ENCODE measurements at regions not wholly inside any gene's neighbourhood (a gene's known extent, or its start where the extent isn't known, plus 50 kb on each side); places are given as distances from the start of the nearest gene placed in this dataset.
"Not testable (repeated sequence)": the region's sequence is repeated elsewhere in the genome, so short reads cannot be mapped to it uniquely, and the experiment has no call there.

DNA sequence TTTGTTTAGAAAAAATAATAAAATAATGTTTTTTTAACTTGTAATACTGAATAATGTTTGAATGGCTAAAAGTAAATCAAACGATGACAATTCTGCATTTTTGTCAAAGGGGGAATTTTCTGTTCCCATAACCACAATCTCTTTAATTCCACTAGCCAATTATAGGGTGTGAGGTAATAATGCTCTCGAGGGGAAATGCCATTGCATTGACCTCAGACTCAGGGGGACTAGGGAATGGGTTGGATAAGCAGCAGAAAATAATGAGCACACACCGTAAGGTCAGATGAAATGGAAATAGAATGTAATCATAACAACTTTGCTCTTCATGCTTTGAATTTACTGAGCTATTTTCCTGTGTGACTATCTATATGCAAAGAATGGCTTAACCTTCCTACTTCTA is 584.7 kb downstream of the RFPL4B start:
- in situ Hi-C loops (cut with HindIII; ENCODE audit: low sequenced_read_pairs), result no loop called here
- H3K4me3 ChIP-seq (ENCODE audit: low read depth, low read length), result no peak overlapping the region
- DNase-seq (ENCODE audit: low read depth), result no peak
- no peak for TF ChIP-seq CTCF (IDR thresholded peaks at IDR 0.05; ENCODE audit: low read depth, low read length, missing control alignments)

GRCh38 chr6:112933947-112934346 is 586.8 kb downstream of the RFPL4B start:
- DNase-seq (ENCODE audit: low read depth), result no peak
- no peak for TF ChIP-seq CTCF (IDR thresholded peaks at IDR 0.05; ENCODE audit: low read depth, low read length, missing control alignments)
- H3K4me3 ChIP-seq (ENCODE audit: low read depth, low read length), result no peak overlapping the region
- in situ Hi-C loops (cut with HindIII; ENCODE audit: low sequenced_read_pairs), result no loop called here

- in situ Hi-C loops (cut with HindIII; ENCODE audit: low sequenced_read_pairs), result no loop called here
- no peak overlapping the region for H3K4me3 ChIP-seq (ENCODE audit: low read depth, low read length)
- TF ChIP-seq CTCF (IDR thresholded peaks at IDR 0.05; ENCODE audit: low read depth, low read length, missing control alignments), result no peak
- DNase-seq (ENCODE audit: low read depth), result no peak
Observed at GRCh38 chr6:112934433-112935327, 587.5 kb downstream of the RFPL4B start.

- no peak for DNase-seq (ENCODE audit: low read depth)
- in situ Hi-C loops (cut with HindIII; ENCODE audit: low sequenced_read_pairs), result no loop called here
- no peak overlapping the region for H3K4me3 ChIP-seq (ENCODE audit: low read depth, low read length)
- TF ChIP-seq CTCF (IDR thresholded peaks at IDR 0.05; ENCODE audit: low read depth, low read length, missing control alignments), result no peak
Observed at GRCh38 chr6:112935402-112936078, 588.4 kb downstream of the RFPL4B start.

- no peak for DNase-seq (ENCODE audit: low read depth)
- no peak for TF ChIP-seq CTCF (IDR thresholded peaks at IDR 0.05; ENCODE audit: low read depth, low read length, missing control alignments)
- in situ Hi-C loops (cut with HindIII; ENCODE audit: low sequenced_read_pairs), result no loop called here
- H3K4me3 ChIP-seq (ENCODE audit: low read depth, low read length), result no peak overlapping the region
Observed at GRCh38 chr6:112936079-112936472, 588.9 kb downstream of the RFPL4B start.

DNA sequence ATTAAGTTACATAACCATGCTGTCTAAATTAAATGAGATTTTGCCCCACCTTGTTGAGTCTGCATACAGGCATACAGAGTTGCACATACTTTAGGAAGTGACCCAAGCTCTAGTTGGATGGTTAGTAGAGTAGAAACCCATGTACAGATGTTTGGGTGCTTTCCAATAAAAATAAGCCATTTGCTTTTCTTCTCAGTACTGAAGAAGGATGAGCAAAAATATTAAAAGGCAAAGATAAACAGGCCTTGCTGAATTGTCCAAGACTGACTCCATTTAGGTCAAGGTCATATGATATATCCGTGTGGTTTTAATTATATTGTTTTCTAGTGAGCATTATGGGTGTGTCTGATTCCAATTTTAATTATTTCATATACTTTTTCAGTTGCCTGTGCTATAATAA is 589.4 kb downstream of the RFPL4B start:
- in situ Hi-C loops (cut with HindIII; ENCODE audit: low sequenced_read_pairs), result no loop called here
- no peak overlapping the region for H3K4me3 ChIP-seq (ENCODE audit: low read depth, low read length)
- TF ChIP-seq CTCF (IDR thresholded peaks at IDR 0.05; ENCODE audit: low read depth, low read length, missing control alignments), result no peak
- DNase-seq (ENCODE audit: low read depth), result no peak

- in situ Hi-C loops (cut with HindIII; ENCODE audit: low sequenced_read_pairs); DNase-seq (ENCODE audit: low read depth); H3K4me3 ChIP-seq (ENCODE audit: low read depth, low read length): not testable (repeated sequence)
Observed at GRCh38 chr6:112937690-112938089, 590.6 kb downstream of the RFPL4B start.

All from astrocyte of the cerebellum (primary cell).